ENCODE measurements at regions not wholly inside any gene's neighbourhood (a gene's known extent, or its start where the extent isn't known, plus 50 kb on each side); places are given as distances from the start of the nearest gene placed in this dataset.

DNA sequence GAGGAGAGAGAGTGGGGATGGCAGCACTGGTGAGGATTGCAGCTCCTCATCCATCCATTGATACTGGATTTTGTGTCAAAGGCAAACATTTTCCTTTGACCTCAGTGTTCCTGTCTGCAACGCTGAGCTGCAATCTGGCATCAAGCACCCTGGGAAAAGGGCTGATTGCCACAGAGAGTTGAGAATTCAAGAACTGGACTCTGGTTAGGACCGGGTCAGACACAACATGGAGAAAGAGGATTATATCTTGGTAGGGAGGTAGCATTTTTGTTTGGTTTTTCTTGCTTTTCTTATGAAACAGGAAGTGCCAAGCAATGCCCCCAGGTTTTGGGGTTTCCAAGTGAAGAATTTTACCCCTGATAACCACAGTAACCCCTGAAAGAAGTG, 81.9 kb upstream of the PKDCC start:
- TF ChIP-seq, protein P1, sequence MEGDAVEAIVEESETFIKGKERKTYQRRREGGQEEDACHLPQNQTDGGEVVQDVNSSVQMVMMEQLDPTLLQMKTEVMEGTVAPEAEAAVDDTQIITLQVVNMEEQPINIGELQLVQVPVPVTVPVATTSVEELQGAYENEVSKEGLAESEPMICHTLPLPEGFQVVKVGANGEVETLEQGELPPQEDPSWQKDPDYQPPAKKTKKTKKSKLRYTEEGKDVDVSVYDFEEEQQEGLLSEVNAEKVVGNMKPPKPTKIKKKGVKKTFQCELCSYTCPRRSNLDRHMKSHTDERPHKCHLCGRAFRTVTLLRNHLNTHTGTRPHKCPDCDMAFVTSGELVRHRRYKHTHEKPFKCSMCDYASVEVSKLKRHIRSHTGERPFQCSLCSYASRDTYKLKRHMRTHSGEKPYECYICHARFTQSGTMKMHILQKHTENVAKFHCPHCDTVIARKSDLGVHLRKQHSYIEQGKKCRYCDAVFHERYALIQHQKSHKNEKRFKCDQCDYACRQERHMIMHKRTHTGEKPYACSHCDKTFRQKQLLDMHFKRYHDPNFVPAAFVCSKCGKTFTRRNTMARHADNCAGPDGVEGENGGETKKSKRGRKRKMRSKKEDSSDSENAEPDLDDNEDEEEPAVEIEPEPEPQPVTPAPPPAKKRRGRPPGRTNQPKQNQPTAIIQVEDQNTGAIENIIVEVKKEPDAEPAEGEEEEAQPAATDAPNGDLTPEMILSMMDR (IDR thresholded peaks at IDR 0.05; ENCODE audit: low read length): no peak
- no peak for TF ChIP-seq EZH2phosphoT487 (IDR thresholded peaks at IDR 0.05; ENCODE audit: low read length)
- no peak for TF ChIP-seq EZH2 (optimal IDR thresholded peaks at IDR 0.05; ENCODE audit: low read depth, low read length)
- Histone ChIP-seq H3K79me2 (ENCODE audit: low read length) (no peaks in the 10 kb centered on the region), H3F3A (ENCODE audit: insufficient read depth, low read length) (no peaks in the 10 kb centered on the region), H4K20me1 (ENCODE audit: insufficient read depth, low read length) (no peaks in the 10 kb centered on the region), H3K4me3 (ENCODE audit: low read length) (no peak overlapping the region), H3K4me1 (ENCODE audit: low read length) (no peaks in the 10 kb centered on the region), H3K9ac (ENCODE audit: low read length) (no peak overlapping the region), H3K9me2 (replicated peaks; ENCODE audit: insufficient read depth, low read length) (no peaks in the 10 kb centered on the region), H2AFZ (ENCODE audit: low read length) (no peak overlapping the region), H3K27me3 (replicated peaks; ENCODE audit: insufficient read depth, low read length) (no peaks in the 10 kb centered on the region), H3K9me3 (replicated peaks; ENCODE audit: insufficient read depth, low read length) (no peaks in the 10 kb centered on the region), H3K36me3 (replicated peaks; ENCODE audit: insufficient read depth, low read length) (no peaks in the 10 kb centered on the region), H3K4me2 (ENCODE audit: low read depth, low read length) (no peak overlapping the region), H3K27ac (ENCODE audit: low read length) (no peak overlapping the region)
- DNase-seq: no peak

DNA sequence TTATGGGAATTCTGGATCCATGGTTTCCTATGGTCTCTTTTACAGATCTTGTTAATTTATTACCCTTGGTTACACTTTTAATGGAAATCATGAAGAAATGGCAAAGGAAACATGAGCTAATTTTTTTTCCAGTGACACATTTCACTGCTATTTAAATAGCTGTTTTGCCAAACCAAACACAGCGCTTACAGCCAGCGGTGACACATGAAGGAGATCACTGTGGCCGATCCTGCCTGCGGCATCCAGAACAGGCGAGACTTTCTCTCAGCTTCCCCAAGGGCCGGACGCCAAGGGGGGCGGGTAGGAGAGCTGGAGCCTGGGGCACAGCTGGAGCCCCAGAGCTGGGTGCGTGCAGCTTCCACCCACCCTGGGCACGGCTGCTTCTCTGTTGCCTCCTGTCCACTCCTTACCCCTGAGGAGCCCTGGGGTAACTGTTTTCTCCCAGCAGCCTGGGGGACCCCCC, 81.4 kb upstream of the PKDCC start:
- no peaks in the 10 kb centered on the region for H4K20me1 ChIP-seq (ENCODE audit: insufficient read depth, low read length)
- TF ChIP-seq, protein P1 (IDR thresholded peaks at IDR 0.05; ENCODE audit: low read length): no peak
- no peak for TF ChIP-seq EZH2 (optimal IDR thresholded peaks at IDR 0.05; ENCODE audit: low read depth, low read length)
- TF ChIP-seq EZH2phosphoT487 (IDR thresholded peaks at IDR 0.05; ENCODE audit: low read length): no peak
- no peaks in the 10 kb centered on the region for H3K9me2 ChIP-seq (replicated peaks; ENCODE audit: insufficient read depth, low read length)
- no peaks in the 10 kb centered on the region for H3K79me2 ChIP-seq (ENCODE audit: low read length)
- H3K4me3 ChIP-seq (ENCODE audit: low read length): no peak overlapping the region
- no peak overlapping the region for H3K4me2 ChIP-seq (ENCODE audit: low read depth, low read length)
- no peak overlapping the region for H2AFZ ChIP-seq (ENCODE audit: low read length)
- H3K27ac ChIP-seq (ENCODE audit: low read length): no peak overlapping the region
- no peak overlapping the region for H3K9ac ChIP-seq (ENCODE audit: low read length)
- DNase-seq: no peak
- no peaks in the 10 kb centered on the region for H3K4me1 ChIP-seq (ENCODE audit: low read length)
- no peaks in the 10 kb centered on the region for H3K9me3 ChIP-seq (replicated peaks; ENCODE audit: insufficient read depth, low read length)
- no peaks in the 10 kb centered on the region for H3K36me3 ChIP-seq (replicated peaks; ENCODE audit: insufficient read depth, low read length)
- H3K27me3 ChIP-seq (replicated peaks; ENCODE audit: insufficient read depth, low read length): no peaks in the 10 kb centered on the region
- no peaks in the 10 kb centered on the region for H3F3A ChIP-seq (ENCODE audit: insufficient read depth, low read length)

DNA sequence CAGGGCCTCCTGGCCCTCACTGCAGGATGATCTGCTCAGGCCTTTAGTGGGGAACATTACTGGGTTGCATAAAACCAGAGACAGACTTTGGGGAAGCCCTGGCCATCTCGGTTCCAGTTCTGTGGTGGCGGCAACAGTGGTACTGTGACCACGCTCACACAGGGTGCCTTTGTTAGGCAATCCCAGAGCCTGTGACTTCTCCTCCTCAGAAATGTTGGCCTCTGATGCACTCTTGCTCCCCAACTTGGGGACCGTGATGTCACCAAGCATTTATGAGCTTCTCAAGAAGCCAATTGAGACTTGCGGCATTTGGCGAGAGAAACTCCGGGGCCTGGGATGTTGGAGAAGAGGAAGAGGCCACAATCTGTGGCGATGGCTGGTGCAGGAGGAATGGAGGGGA, 80.9 kb upstream of the PKDCC start:
- no peaks in the 10 kb centered on the region for H3F3A ChIP-seq (ENCODE audit: insufficient read depth, low read length)
- H3K27me3 ChIP-seq (replicated peaks; ENCODE audit: insufficient read depth, low read length): no peaks in the 10 kb centered on the region
- DNase-seq: no peak
- H3K27ac ChIP-seq (ENCODE audit: low read length): no peak overlapping the region
- H3K36me3 ChIP-seq (replicated peaks; ENCODE audit: insufficient read depth, low read length): no peaks in the 10 kb centered on the region
- no peak overlapping the region for H3K9ac ChIP-seq (ENCODE audit: low read length)
- no peak overlapping the region for H3K4me2 ChIP-seq (ENCODE audit: low read depth, low read length)
- H3K4me1 ChIP-seq (ENCODE audit: low read length): no peaks in the 10 kb centered on the region
- no peaks in the 10 kb centered on the region for H3K9me3 ChIP-seq (replicated peaks; ENCODE audit: insufficient read depth, low read length)
- H2AFZ ChIP-seq (ENCODE audit: low read length): no peak overlapping the region
- TF ChIP-seq EZH2phosphoT487 (IDR thresholded peaks at IDR 0.05; ENCODE audit: low read length): no peak
- TF ChIP-seq, protein P1 (IDR thresholded peaks at IDR 0.05; ENCODE audit: low read length): no peak
- no peak for TF ChIP-seq EZH2 (optimal IDR thresholded peaks at IDR 0.05; ENCODE audit: low read depth, low read length)
- no peaks in the 10 kb centered on the region for H3K9me2 ChIP-seq (replicated peaks; ENCODE audit: insufficient read depth, low read length)
- no peak overlapping the region for H3K4me3 ChIP-seq (ENCODE audit: low read length)
- H4K20me1 ChIP-seq (ENCODE audit: insufficient read depth, low read length): no peaks in the 10 kb centered on the region
- H3K79me2 ChIP-seq (ENCODE audit: low read length): no peaks in the 10 kb centered on the region

All from MM.1S (cell line).